ENCODE measurements at regions not wholly inside any gene's neighbourhood (a gene's known extent, or its start where the extent isn't known, plus 50 kb on each side); places are given as distances from the start of the nearest gene placed in this dataset.

DNA sequence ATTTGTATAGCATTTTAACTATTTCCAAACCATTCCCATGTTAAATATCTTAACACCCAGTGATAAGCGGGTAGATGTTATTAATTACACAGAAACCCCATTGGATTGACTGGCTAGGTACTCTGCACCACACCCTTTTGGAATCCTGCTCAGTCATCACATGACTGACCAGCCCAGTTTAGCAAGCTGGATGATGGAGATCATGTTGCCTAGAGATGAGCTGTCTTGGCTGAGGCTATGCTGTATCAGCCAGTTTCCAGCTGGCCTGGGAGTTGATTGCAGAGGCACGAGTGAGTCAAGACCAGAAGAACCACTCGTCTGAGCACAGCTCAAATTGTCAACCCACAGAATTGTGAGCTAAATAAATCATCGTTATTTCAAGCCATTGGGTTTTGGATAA is 124.6 kb downstream of the ZNF621 start:
- H3K4me3 ChIP-seq (ENCODE audit: low read depth, low read length): no peak overlapping the region
- in situ Hi-C loops (cut with HindIII; ENCODE audit: low pct_ligation_motif_present, low sequenced_read_pairs): no loop called here
- no peaks in the 10 kb centered on the region for H3K27me3 ChIP-seq (replicated peaks)
- H3K27ac ChIP-seq: no peak overlapping the region
- no peak for DNase-seq
- TF ChIP-seq CTCF (IDR thresholded peaks at IDR 0.05; ENCODE audit: low read depth, low read length, missing control alignments): no peak
- H3K36me3 ChIP-seq (replicated peaks): no peaks in the 10 kb centered on the region

DNA sequence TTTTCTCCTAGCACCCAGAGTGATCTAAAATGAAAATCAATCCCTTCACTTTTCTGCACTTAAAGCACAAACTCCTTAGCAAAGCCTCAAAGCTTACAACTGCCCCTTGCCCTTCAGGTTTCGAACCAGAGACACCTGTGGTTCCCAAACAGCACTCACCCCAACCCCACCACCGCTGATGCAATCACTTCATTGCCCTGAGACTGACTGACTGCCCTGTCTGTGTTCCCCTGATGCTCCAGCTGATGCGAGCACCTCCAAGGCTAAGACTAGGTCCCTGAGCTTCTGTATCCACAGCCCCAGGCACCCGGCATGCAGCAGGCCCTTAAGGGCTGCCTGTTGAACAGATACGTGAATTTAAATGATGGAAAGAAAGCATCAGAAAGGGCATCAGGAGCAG is 127.3 kb downstream of the ZNF621 start:
- no peaks in the 10 kb centered on the region for H3K36me3 ChIP-seq (replicated peaks)
- no peak overlapping the region for H3K4me3 ChIP-seq (ENCODE audit: low read depth, low read length)
- no peak for TF ChIP-seq CTCF (IDR thresholded peaks at IDR 0.05; ENCODE audit: low read depth, low read length, missing control alignments)
- in situ Hi-C loops (cut with HindIII; ENCODE audit: low pct_ligation_motif_present, low sequenced_read_pairs): no loop called here
- no peak overlapping the region for H3K27ac ChIP-seq
- DNase-seq: no peak
- no peaks in the 10 kb centered on the region for H3K27me3 ChIP-seq (replicated peaks)

GRCh38 chr3:40653001-40653400 is 128.2 kb downstream of the ZNF621 start:
- DNase-seq: no peak
- Histone ChIP-seq H3K27ac (no peak overlapping the region), H3K36me3 (replicated peaks) (no peaks in the 10 kb centered on the region), H3K4me3 (ENCODE audit: low read depth, low read length) (no peak overlapping the region), H3K27me3 (replicated peaks) (no peaks in the 10 kb centered on the region)
- TF ChIP-seq CTCF (IDR thresholded peaks at IDR 0.05; ENCODE audit: low read depth, low read length, missing control alignments): no peak
- in situ Hi-C loops (cut with HindIII; ENCODE audit: low pct_ligation_motif_present, low sequenced_read_pairs): no loop called here

DNA sequence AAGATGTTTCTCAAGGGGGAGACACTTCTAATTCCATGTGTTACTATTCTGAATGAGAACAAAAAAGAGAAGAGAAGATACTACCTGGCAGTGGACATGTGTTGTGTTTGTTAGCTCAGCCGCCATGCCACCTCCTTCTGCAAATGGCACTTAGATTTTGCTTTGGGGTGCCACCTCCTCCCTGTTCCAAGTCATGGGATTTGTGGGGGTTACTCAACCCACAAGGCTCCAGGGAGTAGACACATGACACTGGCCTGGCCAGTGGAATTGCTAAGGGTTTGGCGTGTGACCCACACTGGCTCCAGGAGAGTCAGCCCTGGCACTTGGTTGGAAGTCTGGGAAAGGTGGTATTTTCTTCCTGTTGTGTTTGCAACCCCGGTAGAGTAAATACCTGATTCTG is 129.1 kb downstream of the ZNF621 start:
- no peaks in the 10 kb centered on the region for H3K27me3 ChIP-seq (replicated peaks)
- H3K36me3 ChIP-seq (replicated peaks): no peaks in the 10 kb centered on the region
- in situ Hi-C loops (cut with HindIII; ENCODE audit: low pct_ligation_motif_present, low sequenced_read_pairs): no loop called here
- DNase-seq: no peak
- no peak overlapping the region for H3K27ac ChIP-seq
- H3K4me3 ChIP-seq (ENCODE audit: low read depth, low read length): no peak overlapping the region
- no peak for TF ChIP-seq CTCF (IDR thresholded peaks at IDR 0.05; ENCODE audit: low read depth, low read length, missing control alignments)

DNA sequence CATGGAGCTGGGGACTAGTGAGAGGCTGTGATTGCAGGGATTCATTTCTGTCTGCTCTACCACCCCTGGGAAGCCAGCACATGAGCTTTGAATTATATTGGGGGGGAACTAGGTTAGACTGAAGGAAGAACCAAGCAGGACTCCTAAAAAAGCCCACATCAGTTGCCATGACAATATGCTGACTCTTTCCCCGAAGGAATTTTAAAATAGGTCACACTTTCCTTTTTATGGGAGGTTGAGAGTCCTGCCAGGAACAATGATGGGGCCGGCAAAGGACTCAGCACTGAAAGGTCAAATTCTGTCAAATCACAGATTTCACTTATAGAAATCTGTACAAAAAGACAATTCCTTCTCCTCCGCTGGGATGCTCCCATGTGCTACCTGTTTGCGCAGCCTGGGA is 130.8 kb downstream of the ZNF621 start:
- DNase-seq: no peak
- no peak for TF ChIP-seq CTCF (IDR thresholded peaks at IDR 0.05; ENCODE audit: low read depth, low read length, missing control alignments)
- H3K27me3 ChIP-seq (replicated peaks): no peaks in the 10 kb centered on the region

DNA sequence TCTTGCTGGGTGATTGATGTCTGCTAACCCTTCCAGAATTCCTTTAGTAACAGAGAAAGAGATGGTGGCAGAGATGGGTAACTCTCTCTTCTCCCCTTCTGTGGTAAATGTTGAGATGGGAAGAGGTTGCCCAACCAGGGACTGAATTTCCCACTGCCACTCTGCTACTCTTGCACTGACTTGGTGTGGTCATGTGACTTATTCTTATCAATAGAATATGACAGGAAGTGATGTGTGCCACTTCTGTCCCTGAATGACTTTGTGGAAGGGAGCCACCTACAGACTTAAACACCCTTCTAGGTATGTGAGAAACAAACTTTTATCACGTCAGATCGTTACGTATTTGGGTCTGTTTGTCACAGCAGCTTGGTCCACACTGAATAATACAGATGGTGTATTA is 132.9 kb downstream of the ZNF621 start:
- Histone ChIP-seq H3K4me3 (ENCODE audit: low read depth, low read length) (no peak overlapping the region), H3K36me3 (replicated peaks) (no peaks in the 10 kb centered on the region), H3K27me3 (replicated peaks) (no peaks in the 10 kb centered on the region), H3K27ac (no peak overlapping the region)
- DNase-seq: no peak
- in situ Hi-C loops (cut with HindIII; ENCODE audit: low pct_ligation_motif_present, low sequenced_read_pairs): no loop called here
- TF ChIP-seq CTCF (IDR thresholded peaks at IDR 0.05; ENCODE audit: low read depth, low read length, missing control alignments): no peak

More for the DNA sequence above, 130.8 kb downstream of the ZNF621 start:
- in situ Hi-C loops (cut with HindIII; ENCODE audit: low pct_ligation_motif_present, low sequenced_read_pairs): no loop called here
- no peaks in the 10 kb centered on the region for H3K36me3 ChIP-seq (replicated peaks)
- no peak overlapping the region for H3K27ac ChIP-seq
- H3K4me3 ChIP-seq (ENCODE audit: low read depth, low read length): no peak overlapping the region
